ENCODE measurements at regions not wholly inside any gene's neighbourhood (a gene's known extent, or its start where the extent isn't known, plus 50 kb on each side); places are given as distances from the start of the nearest gene placed in this dataset.
A peak's percentile ranks its signal among the peaks of the same experiment; 100 is the strongest.

DNA sequence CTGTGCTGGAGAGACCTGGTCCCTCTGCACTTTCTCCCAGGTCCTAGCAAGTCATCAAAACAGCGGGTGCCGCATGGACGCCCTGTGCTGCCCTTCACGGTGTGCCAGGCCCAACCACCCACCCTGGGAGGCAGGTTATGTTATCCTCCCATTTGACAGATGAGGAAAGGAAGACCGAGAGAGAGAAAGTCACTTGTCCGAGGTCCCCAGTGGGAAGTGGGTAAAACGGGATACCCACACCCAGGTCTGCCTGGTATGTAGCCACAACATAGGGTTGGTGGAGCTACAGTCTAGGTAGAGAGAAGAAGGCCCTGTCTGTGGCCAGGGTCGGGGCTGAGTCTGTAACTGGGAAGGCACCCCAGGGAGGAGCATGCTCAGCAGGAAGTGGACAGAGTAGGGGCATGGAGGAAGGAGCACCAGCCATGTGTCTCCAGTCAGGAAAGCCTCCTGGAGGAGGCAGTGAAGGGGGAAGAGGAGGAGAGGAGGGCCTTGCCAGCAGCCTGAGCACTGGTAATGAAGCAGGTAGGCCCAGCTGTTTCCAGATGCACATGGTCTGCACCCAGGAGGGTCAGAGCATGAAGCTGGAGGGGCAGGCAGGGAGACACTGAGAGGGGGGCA lies 98.4 kb downstream of the ZFP36L2 start:
- no peak for DNase-seq

DNA sequence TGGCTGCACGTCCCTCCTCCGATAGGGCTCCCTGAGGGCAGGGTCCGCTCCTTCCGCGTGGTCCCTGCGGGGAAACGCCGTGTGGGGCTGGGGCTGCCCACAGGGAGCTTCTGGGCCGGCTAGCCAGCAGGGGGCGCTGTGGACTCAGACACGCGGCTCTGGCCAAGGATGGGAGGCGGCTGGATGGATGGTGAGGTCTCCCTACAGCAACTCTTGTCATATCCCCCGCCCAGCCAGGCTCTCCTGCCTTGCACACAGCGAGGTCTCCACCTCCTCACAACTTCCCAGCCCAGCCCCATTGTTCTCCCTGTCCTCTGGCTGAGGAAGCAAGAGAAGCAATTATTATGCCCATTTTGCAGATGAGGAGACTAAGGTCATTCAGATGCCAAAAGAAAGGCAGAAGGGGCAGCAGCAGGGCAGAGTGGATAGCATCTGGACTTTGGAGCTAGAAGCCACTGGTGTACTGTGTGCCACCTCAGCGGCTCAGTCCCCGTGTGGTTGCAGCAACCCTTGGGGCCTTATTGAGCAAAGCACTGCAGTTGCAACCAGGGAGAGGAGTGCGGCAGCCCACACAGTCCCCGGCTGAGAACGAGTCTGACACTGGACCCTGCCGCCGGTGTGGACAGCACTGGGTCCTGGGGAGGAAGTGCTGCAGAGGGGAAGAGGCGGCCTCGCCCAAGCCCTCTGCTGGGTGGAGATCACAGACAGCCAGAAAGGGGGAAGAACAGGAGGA lies 99.0 kb downstream of the ZFP36L2 start:
- peak in 1 of 2 experiments; percentile 17 for DNase-seq

DNA sequence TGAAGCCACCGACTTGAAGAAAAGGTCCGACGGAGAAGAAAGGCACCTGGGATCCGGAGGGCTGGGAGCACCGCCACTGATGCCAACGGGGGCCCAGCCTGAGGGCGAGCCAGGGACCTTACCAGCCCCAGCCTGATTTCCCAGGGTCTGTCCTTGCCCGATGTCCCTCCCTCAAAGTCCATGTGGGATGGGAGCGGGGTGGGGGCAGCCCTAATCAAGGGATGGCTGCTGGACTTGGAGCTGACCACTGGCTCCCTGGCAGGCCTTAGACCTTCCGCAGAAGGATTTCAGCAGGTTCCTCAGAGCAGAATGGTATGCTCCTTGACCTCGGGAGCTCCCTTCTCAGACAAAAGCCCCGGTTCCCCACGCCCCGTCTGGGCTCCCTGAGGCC lies 99.6 kb downstream of the ZFP36L2 start:
- no peak for DNase-seq

DNA sequence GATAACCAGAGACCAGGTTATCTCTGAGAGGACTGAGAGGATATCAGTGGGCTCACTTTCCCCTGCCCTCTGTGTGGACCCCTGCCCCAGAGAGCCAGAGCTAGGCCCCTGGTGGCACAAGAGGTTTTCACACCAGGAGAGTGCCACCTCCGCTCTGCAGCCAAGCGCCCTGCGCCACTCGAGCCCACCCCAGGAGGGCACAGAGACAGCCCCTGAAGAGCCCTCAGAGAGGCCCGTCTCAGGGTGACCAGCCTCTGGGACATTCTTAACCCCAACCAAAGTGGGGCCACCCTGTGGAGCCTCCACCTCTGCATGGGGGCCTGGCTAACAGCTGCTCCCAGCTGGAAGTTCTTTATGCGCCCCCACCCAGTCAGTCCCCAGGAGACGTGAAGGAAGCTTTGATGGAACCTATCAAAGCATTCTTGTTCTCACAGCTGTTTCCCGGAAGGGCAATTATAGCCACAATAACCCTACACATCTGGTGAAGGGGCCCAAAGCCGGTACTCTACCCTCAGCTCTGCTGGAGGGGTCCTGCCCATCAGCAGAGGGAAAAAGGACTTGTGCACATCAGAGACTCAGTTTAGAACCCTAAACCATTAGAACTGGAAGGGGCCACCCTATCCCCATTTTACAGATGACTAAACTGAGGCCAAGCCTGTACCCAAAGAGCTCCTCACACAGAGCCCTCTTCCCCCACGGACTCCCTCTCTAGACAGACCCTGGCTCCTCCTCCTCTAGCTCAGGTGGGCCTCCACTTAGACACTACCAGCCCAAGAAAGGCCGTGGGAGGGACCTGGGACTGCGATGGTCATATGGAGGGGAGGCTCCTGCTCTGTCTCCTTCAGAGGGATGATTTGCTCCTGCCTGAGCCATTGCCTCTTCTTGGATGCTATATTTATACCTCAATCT lies 101.1 kb downstream of the ZFP36L2 start:
- DNase-seq, result no peak

DNA sequence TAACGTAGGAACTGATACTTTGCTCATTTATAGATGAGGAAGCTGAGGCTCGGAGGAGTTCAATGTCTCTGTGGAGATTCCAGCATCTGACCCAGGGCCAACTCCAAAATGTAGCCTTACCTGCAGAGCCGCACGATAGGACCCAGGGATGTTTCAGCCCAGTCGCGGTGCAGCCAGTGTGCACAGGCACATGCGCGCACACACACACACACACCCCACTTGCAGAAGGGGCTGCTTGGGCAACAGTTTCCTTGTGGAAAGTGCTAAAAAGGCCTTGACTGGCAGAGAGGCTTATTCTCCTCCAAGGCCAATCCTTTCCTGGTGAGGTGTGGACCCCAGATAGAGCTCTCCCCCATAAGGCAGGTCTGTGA lies 101.7 kb downstream of the ZFP36L2 start:
- DNase-seq, result no peak

DNA sequence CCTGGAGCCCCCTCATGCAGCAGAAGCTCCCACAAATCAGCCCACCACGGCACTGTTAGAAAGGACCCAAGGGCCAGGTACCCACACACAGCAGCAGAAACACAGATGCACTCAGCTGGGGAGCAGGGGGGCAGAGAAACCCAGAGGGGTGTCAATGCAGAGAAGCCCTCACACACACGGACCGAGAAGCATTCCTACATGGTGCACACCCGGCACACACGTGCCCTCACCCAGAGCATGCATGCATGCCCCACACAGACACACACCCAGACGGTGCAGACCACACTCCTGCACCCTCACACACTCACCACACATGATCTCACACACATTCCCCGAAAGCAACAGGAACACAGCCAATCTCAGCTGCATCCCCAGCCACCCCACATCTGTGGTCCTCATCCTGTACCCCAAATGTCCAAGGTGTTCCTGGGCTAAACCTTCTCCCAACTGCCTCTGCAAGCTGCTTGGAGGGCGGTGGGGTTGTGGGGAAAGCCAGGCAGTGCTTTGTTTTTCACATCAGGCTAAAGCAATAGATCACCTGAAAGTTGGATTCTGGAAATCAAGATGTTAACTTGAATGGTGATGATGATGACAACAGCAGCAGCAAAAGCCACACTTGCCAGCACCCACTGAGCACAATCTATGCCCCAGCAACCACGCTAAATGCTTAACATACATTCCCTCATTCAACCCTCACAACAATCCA lies 102.3 kb downstream of the ZFP36L2 start:
- DNase-seq, result no peak

DNA sequence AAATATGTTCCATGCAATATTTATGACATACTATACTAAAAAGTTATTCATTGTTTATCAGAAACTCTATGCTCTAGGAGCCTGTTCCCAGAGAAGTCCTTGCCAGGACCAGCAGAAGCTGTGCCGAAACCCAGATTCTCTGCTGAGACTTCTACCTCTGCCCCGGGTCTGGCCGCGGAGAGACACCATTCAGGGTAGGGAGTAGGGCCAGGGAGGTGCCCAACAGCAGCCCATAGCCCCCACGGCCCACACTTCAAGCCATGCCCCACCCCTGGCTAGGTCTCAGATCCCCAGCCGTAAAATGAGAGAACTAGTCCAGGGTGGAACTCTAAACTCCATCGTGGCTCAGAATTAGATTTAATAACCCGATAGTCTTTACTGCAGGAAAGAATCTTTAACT lies 102.9 kb downstream of the ZFP36L2 start:
- DNase-seq, result no peak

DNA sequence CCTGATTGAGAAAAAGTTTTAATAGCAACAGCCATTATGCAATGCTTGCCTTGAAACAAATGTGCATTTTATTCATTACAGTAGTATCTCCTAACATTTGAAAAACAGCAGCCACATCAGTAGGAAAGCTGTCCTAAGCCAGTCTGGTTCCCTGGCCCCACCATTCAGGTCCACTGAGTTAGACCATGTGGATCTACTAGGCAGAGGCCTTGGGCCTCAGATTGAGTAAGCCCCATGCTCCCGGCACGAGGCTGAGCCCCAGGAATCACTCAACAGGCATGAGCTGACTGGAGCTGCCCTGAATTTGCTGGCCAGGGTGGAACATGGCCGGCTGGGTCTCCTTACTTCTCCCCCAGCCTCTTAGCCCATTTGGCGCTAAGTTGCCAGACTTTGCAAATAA lies 103.4 kb downstream of the ZFP36L2 start:
- DNase-seq, result no peak

DNA sequence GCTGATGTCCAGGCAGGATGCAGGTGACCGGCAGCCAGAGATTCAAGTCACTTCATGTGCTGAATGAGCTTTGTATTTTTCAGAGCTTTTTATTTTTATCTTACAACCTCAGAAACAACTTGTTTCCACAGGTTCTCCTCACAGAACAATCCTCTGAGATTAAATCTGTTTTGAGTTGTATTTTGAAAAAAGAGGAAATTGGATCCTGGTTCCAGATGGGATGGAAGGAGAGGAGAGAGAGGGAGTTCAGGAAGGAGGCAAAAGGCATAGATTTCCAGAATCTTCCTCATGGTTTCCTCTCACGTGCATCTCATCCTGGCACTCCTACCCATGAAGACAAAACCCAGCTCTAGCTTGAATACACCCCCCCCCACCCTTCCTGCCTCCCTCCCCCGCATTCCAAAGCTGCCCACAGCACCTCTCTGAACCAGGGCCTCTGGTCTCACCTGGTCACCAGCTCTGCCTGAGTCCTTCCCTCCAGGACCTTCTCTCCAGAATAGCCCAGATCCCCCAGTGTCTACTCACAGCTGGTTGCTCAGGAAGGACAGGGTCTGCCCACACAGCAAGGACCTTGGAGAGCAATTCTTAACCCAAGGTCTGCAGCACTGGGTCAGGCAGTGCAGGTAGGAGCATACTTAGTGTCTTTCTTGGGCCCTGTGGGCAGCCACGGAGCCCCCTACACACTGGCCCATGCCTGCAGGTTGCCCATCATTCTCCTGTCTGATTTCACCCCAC lies 104.7 kb downstream of the ZFP36L2 start:
- no peak for DNase-seq

DNA sequence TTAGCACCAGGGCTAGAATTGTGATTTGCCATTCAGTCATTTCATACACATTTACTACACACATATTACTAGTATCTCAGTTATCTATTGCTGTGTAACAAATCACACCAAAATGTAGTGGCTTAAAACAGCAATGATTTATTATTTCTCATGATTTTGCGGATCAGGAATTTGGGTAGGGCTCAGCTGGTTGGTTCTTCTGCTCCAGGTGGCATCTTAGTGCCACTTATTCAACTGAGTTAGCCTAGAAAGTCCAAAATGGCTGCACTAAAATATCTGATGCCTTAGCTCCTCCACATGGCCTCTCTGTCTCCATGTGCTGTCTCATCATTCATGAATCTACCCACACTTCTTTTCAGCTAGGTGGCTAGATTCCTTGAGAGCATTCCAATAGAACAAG lies 107.1 kb downstream of the ZFP36L2 start:
- no peak for DNase-seq

DNA sequence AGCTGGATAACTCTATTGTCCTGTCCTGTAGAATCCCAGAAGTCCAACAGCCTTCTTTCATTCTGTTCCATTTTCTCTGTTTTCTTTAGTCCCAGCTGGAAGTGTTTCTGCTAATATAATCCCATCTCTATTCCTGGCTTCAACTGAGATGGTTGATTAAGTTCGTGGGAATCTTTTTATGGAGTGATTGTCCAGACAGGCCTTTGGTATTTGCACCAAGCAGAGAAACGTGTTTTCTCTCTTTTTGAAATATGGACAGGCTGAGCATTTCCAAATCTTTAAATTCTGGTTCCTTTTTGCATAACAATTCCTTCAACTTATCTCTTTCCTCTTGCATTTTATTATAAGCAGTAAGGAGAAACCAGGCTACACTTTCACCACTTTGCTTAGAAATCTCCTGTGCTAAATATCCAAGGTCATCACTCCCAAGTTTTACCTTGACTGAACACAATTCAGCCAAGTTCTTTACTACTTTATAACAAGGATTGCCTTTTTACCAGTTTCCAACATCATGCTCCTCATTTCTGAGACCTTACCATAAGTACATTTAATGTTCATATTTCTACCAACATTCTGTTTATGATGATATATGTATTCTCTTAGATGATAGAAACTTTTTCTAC lies 108.8 kb downstream of the ZFP36L2 start:
- DNase-seq, result no peak

DNA sequence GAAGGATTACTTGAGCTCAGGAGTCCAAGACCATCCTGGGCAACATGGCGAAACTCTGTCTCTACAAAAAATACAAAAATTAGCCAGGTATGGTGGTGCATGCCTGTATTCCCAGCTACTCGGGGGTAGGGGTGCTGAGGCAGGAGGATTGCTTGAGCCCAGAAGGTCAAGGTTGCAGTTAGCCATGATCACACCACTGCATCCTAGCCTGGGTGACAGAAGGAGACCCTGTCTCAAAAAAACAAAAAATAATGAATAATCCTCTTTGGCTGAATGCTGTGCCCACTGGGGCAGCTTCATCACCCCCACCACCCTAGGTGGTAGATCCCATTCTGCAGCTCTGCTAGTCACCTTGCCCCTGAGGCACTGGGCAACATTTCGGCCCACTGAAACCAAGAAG lies 109.4 kb downstream of the ZFP36L2 start:
- no peak for DNase-seq

DNA sequence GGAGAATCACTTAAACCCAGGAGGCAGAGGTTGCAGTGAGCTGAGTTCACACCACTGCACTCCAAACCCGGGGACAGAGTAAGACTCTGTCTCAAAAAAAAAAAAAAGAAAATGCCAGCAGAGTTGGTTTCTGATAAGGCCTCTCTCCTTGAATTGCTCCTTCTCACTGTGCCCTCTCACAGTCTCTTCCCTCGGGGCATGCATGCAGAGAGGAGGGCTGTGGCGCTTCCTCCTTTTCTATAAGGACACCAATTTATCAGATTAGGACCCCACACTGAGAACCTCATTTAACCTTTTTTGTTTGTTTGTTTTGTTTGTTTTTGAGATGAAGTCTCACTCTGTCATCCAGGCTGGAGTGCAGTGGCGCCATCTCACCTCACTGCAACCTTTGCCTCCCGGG lies 110.5 kb downstream of the ZFP36L2 start:
- no peak for DNase-seq

DNA sequence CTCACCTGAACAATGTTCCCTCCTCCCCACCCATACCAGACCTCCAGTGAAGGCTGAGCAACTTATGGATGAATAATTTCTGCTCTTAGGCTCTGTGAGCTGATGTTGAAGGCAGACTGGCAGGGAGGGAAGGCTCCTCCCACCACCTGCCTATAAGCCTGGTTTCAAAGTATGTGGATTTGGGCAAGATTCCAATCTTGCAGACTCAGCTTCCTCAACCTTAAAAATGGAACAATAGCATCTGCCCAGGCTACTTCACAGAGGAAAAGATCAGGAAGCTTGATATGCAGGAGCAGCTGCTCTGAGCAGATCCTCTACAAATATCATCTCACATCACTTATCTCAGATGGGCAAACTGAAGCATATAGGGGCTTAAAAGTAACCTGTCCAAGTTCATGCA lies 112.2 kb downstream of the ZFP36L2 start:
- DNase-seq, result peak in 1 of 2 experiments; percentile 18

DNA sequence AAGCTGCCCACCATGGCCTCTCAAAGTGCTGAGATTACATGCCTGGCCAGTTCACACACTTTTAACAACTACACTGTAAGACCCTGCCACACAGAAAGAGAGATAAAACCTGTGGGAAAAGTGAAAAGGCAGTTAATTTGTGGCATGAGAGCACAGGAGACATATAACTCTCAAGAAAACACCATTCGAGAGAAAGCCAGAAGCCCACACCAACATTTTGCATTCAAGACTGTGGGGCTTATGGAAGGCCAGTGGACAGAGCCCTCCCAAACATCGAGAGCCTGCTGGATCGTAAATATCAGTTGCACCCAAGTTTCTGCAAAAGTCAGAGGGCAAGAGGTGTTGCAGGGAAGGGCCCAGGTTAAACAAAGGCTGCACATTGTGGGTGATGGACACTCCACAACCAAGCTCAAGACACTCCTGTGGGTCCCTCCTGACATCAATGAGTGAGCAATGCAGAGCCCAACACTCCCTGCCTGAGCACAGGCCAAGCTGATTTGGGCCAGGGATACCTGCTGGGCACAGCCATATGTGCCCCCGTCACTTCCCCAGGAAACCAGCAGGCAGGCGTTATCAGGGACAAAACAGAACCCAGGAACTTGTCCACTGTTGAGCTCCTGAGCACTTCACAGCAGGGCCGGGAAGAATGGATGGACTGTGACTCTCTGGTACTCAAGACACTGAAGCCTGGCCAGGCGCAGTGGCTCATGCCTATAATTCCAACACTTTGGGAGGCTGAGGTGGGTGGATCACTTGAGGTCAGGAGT lies 114.4 kb downstream of the ZFP36L2 start:
- no peak for DNase-seq

DNA sequence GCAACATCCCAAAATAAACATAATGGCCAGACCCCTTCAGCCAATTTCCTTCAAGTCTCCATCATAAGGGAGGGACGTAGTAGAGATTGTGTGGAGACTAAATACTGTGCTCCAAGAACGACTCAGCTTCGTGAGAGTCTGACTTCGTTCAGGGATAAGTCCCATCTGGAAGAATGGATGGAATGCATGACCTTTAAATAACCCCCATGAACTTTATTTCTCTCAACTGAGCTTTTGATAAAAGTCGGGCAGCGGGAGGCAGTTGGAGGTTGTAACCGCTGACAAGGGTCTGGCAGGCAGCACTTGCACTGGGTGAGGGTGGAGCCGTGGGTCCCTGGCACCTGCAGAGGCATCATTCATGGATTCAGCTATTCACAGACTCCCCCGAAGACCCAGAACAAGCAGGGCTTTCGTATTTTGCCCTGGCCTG lies 115.9 kb downstream of the ZFP36L2 start:
- DNase-seq, result no peak

DNA sequence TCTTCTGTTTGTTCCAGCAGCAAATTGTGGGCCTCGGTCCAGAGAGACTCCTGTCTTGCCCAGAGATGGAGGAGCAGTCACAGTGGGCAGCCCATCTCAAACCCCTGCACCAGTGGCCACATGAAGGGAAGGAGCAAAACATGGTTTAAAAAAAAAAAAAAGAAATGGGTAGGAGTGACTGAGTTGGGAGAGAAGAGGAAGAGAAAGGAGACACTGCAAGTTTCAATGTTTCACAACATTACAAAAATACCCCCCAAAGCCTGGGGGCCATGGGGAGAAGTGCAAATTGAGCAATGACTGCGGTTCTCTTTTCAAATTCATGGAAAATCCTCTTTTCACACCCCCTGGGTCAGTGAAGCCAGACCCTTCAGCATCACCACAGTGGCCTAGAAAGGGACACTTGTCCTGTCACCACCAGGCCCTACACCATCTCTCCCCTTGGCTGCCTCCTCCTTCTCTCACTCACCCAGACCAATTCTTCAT lies 117.1 kb downstream of the ZFP36L2 start:
- no peak for DNase-seq

DNA sequence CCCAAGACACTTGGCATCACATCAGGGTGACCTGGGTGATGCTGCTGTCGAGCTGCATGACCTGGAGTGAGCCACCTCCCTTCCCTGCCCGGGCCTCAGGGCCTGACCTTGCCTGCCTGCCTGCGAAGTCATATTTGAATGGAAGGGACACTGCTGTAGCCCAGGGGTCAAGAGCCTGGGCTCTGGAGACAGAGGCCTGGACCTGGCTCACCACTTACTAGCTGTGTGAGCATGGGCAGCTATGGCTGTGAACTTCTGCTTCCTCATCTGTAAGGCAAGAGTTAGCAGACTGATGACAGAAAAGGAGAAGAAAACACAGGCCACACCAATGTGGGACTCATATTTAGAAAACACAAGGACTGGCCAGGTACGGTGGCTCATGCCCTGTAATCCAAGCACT lies 118.7 kb downstream of the ZFP36L2 start:
- DNase-seq, result no peak

DNA sequence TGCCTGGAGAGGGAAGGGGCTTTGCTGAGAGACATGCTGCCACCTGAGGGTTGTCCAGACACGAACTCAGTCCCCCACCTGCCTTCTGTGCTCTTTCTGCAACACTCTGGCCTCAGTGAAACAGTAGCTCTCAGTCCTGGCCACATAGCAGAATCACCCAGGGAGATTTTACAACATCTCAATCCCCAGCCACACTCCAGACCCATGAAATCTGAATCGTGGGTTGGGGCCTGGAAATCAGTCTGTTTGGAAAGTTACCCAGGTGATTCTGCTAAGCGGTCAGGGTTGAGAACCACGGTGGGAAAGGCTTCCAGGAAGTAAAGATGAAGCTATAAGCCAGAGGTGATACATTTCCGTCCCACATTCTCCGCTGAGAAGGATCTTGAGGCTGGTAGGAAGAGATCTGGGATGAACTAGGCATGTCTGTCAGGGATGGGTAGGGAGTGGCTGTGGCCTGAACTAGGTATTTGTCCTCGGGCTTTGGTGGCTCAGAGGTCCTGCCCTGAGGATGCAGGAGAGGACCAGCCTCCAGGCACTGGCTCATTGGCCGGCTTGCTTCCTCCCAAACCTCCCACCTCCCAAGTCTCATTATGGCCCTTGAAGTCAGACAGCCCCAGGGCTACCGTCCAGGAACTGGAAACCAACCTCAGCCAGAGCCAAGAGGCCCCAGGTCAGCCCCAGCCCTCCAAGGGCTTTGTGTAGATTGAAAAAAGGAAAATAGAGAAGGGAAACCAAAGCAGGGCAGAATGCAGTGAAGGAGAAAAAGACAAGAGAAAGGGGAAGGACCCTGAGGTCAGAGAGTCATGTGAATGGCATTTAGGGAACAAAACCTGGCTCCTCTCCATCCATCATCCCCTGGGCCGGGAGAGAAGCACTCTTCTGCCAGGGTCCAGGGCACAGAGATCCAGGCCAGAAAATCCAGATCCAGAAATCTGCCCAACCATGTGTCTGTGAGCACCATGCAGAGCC lies 119.6 kb downstream of the ZFP36L2 start:
- DNase-seq, result no peak
